PC-9 (cell line): ENCODE measurements at regions not wholly inside any gene's neighbourhood (a gene's known extent, or its start where the extent isn't known, plus 50 kb on each side); places are given as distances from the start of the nearest gene placed in this dataset.

Source experiments
- BruUV-seq: library from RNA; stranded (reverse); fragments of 400-500 nt; replicated peaks from 2 replicates; lab custom pipeline; 2021; lab: Mats Ljungman, UMichigan
- CTCF ChIA-PET: fragments of 300-600 bp; sonication (Branson Sonifier 250); formaldehyde crosslinking; loops from one replicate; lab custom pipeline; 2022; ENCODE audit warnings: antibody characterized with exemption; lab: Charles Lee
- POLR2A ChIA-PET: fragments of 300-600 bp; sonication (Branson Sonifier 250); formaldehyde crosslinking; loops from one replicate; lab custom pipeline; 2022; ENCODE audit warnings: antibody characterized with exemption; ENCODE audit not compliant: unreplicated experiment; lab: Charles Lee
- DNase-seq, 2 experiments: peaks; one replicate each; pipeline versions ENCODE4 v3.0.0 to v3.0.0-alpha.2; 2015 to 2022; ENCODE audit warnings: mixed read lengths in 1 of 2
- H2AFZ ChIP-seq: fragments of 200-600 bp; sonication (generic); 2 replicates; pipeline ENCODE4 v1.8.1; 2017; ENCODE audit warnings: antibody characterized with exemption
- H3F3A ChIP-seq: fragments of 200-600 bp; sonication (generic); 2 replicates; pipeline ENCODE4 v1.8.1; 2017; ENCODE audit warnings: antibody characterized with exemption, mild to moderate bottlenecking, low read depth; ENCODE audit not compliant: insufficient read depth
- H3K27ac ChIP-seq: fragments of 200-600 bp; sonication (generic); 2 replicates; pipeline ENCODE4 v1.6.1; 2016; ENCODE audit warnings: mixed run types
- H3K27me3 ChIP-seq: fragments of 200-600 bp; sonication (generic); 2 replicates; pipeline ENCODE4 v1.6.1; 2016; ENCODE audit warnings: low read depth, mixed run types; ENCODE audit not compliant: insufficient read depth
- H3K36me3 ChIP-seq: fragments of 200-600 bp; sonication (generic); 2 replicates; pipeline ENCODE4 v1.6.1; 2016; ENCODE audit warnings: low read depth, mixed run types
- H3K4me1 ChIP-seq: fragments of 200-600 bp; sonication (generic); replicated peaks from 2 replicates; pipeline ENCODE4 v1.6.1; 2016; ENCODE audit warnings: mixed run types; ENCODE audit not compliant: insufficient read depth
- H3K4me2 ChIP-seq: fragments of 200-600 bp; sonication (generic); 2 replicates; pipeline ENCODE4 v1.6.1; 2017; ENCODE audit warnings: mixed run types
- H3K4me3 ChIP-seq: fragments of 200-600 bp; sonication (generic); 2 replicates; pipeline ENCODE4 v1.6.1; 2016; ENCODE audit warnings: mixed run types
- H3K79me2 ChIP-seq: fragments of 200-600 bp; sonication (generic); 2 replicates; pipeline ENCODE4 v1.6.1; 2017; ENCODE audit warnings: low read depth, mixed run types
- H3K9me2 ChIP-seq: fragments of 200-600 bp; sonication (generic); 2 replicates; pipeline ENCODE4 v1.8.1; 2017; ENCODE audit warnings: mild to moderate bottlenecking; ENCODE audit not compliant: insufficient read depth
- H3K9me3 ChIP-seq: fragments of 200-600 bp; sonication (generic); 2 replicates; pipeline ENCODE4 v1.8.1; 2016; ENCODE audit warnings: low read depth; ENCODE audit not compliant: insufficient read depth
- H4K20me1 ChIP-seq: fragments of 200-600 bp; sonication (generic); 2 replicates; pipeline ENCODE4 v1.8.1; 2017; ENCODE audit not compliant: insufficient read depth
- CTCF ChIP-seq: fragments of 200-600 bp; sonication (generic); conservative IDR thresholded peaks from 2 replicates; pipeline ENCODE4 v1.6.1; 2017; ENCODE audit warnings: mixed run types, antibody characterized with exemption, mild to moderate bottlenecking, moderate library complexity
- EZH2 ChIP-seq: fragments of 200-600 bp; sonication (generic); IDR thresholded peaks from 2 replicates; pipeline ENCODE4 v1.8.0; 2017; ENCODE audit warnings: antibody characterized with exemption, low read depth
- intact Hi-C: fragments of 100-400 bp; cut with micrococcal nuclease; formaldehyde crosslinking; loops from one replicate; pipeline ENCODE4 v1.10.0; 2022; ENCODE audit not compliant: unreplicated experiment

- Histone ChIP-seq H2AFZ (no peak overlapping the region), H3K27me3 (no peaks in the 10 kb centered on the region), H3K4me1 (no peaks in the 10 kb centered on the region), H3K4me3 (no peak overlapping the region), H3K36me3 (no peaks in the 10 kb centered on the region), H3K4me2 (no peak overlapping the region), H3F3A (no peaks in the 10 kb centered on the region), H3K9me2 (no peaks in the 10 kb centered on the region; the same call in 1 of the 2 replicates), H4K20me1 (no peaks in the 10 kb centered on the region), H3K27ac (no peak overlapping the region), H3K79me2 (no peaks in the 10 kb centered on the region), H3K9me3 (no peaks in the 10 kb centered on the region)
- POLR2A ChIA-PET, result no interaction called here
- peak in 1 of 2 experiments; percentile 3 for DNase-seq
- no peak for TF ChIP-seq EZH2
- no peak for TF ChIP-seq CTCF
- CTCF ChIA-PET, result no interaction called here
- intact Hi-C loops, result no loop called here
- no TSS peak for BruUV-seq
Observed at GRCh38 chr4:23401572-23401971, 488.3 kb downstream of the PPARGC1A start.

GRCh38 chr4:23392860-23393458 lies 496.9 kb downstream of the PPARGC1A start:
- DNase-seq, result no peak
- no peak overlapping the region for H2AFZ ChIP-seq
- TF ChIP-seq CTCF (no peak), EZH2 (no peak)
- no peak overlapping the region for H3K4me2 ChIP-seq
- no peak overlapping the region for H3K4me3 ChIP-seq
- intact Hi-C loops, result no loop called here
- no peaks in the 10 kb centered on the region for H3K9me2 ChIP-seq
- CTCF ChIA-PET, result no interaction called here
- no peaks in the 10 kb centered on the region for H3K36me3 ChIP-seq
- no peaks in the 10 kb centered on the region for H3K27me3 ChIP-seq
- no peak overlapping the region for H3K27ac ChIP-seq
- H3K4me1 ChIP-seq, result no peaks in the 10 kb centered on the region
- no peaks in the 10 kb centered on the region for H3F3A ChIP-seq
- POLR2A ChIA-PET, result no interaction called here
- no TSS peak for BruUV-seq
- no peaks in the 10 kb centered on the region for H3K79me2 ChIP-seq
- no peaks in the 10 kb centered on the region for H4K20me1 ChIP-seq
- H3K9me3 ChIP-seq, result no peaks in the 10 kb centered on the region

GRCh38 chr4:23390246-23390645 lies 499.6 kb downstream of the PPARGC1A start:
- intact Hi-C loops, result no loop called here
- no peaks in the 10 kb centered on the region for H3K4me1 ChIP-seq
- H3K79me2 ChIP-seq, result no peaks in the 10 kb centered on the region
- no peaks in the 10 kb centered on the region for H4K20me1 ChIP-seq
- TF ChIP-seq CTCF (no peak), EZH2 (no peak)
- no peaks in the 10 kb centered on the region for H3K9me3 ChIP-seq
- H3K36me3 ChIP-seq, result no peaks in the 10 kb centered on the region
- POLR2A ChIA-PET, result no interaction called here
- H3F3A ChIP-seq, result no peaks in the 10 kb centered on the region
- no peaks in the 10 kb centered on the region for H3K9me2 ChIP-seq
- H3K4me2 ChIP-seq, result no peak overlapping the region
- no peak for DNase-seq
- H3K4me3 ChIP-seq, result no peak overlapping the region
- CTCF ChIA-PET, result interaction anchor here (0.6 kb wide), 1 partner anchor 614 kb away, joined by 4 read pairs; no protein-coding TSS in a partner anchor
- H3K27me3 ChIP-seq, result no peaks in the 10 kb centered on the region
- no TSS peak for BruUV-seq
- H2AFZ ChIP-seq, result no peak overlapping the region
- H3K27ac ChIP-seq, result no peak overlapping the region
